ENCODE measurements at regions not wholly inside any gene's neighbourhood (a gene's known extent, or its start where the extent isn't known, plus 50 kb on each side); places are given as distances from the start of the nearest gene placed in this dataset.

DNA sequence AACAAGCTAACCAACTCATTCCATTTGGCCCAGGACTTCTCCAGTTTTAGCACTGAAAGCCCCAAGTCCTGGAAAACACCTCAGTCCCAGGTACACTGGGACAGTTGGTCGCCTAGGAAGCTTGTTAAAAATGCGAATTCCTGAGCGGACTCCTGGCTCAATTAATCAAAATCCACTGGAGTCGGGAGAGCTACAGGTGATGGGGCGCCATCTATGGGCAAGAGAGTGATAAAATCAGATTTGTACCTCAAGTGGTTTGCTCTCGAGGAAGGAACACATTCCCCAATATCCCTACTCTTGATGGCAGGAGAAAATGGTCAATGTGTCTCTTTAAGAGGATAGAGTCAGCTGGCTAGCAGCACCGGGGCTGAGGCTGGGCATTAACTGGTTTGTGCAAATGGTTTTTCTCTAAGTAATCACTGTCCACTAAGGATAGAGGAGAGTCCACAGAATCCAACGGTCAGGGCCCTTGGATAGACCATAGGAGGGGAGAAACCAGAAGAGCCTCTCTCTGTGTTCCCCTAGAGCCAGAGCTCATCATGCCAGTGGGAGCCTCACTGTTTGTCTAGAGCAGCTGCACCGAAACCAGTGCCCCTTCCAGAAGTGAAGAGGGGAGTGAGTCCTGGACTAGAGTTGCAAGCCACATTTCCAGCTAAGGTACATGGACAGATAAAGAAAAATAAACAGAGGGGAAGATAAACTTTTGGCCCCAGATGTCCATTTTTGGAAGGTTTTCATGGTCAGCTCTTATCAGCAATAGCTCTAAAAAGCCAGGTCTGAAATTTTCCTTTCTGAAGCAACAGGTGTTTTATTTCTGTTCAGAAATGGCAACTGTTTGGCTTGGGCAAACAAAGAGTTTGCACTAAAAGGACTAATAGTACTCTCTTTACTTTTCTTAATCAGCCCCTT is 148.5 kb downstream of the TENT5C start:
- Histone ChIP-seq H4K20me1 (ENCODE audit: insufficient read depth) (no peaks in the 10 kb centered on the region), H3K79me2 (ENCODE audit: insufficient read depth, low read length) (no peaks in the 10 kb centered on the region), H3K27me3 (ENCODE audit: insufficient read depth, low read length) (no peaks in the 10 kb centered on the region), H3K4me3 (replicated peaks in 1 of 2; ENCODE audit: low read depth in 1 of 2, low read length in 2 of 2) (peak overlapping the region in 1 of 2 experiments; percentile 22; a peak in 1 of 4 replicates), H3K4me1 (ENCODE audit: control insufficient read depth in 1 of 2, insufficient read depth in 2 of 2, low read length in 2 of 2) (peaks cover 0 to 12% of the 10 kb centered on the region in 2 experiments; a peak in 2 of 4 replicates), H3K36me3 (ENCODE audit: control insufficient read depth in 1 of 2, insufficient read depth in 2 of 2, low read length in 2 of 2) (no peaks in the 10 kb centered on the region), H3K4me2 (ENCODE audit: low read length) (peak overlapping the region; percentile 61), H2AFZ (ENCODE audit: low read depth, low read length, poor library complexity, severe bottlenecking) (peak overlapping the region; percentile 71), H3K9me3 (ENCODE audit: control insufficient read depth in 1 of 2, insufficient read depth in 1 of 2, low read depth in 1 of 2, low read length in 2 of 2) (no peaks in the 10 kb centered on the region), H3K9ac (ENCODE audit: low read length) (no peak overlapping the region), H3K9me2 (ENCODE audit: insufficient read depth) (no peaks in the 10 kb centered on the region), H3K27ac (ENCODE audit: low read depth, low read length) (no peak overlapping the region)
- peak; percentile 62 for ATAC-seq
- POLR2A ChIA-PET = no interaction called here
- intact Hi-C loops (cut with micrococcal nuclease) = loop anchor here (1.0 to 10.0 kb wide), 5 partner anchors 42 to 686 kb away; partner anchors contain the start of gene TRIM45
- BruUV-seq (replicated peaks) = no TSS peak
- CTCF ChIA-PET = interaction anchor here (0.7 to 2.7 kb wide), 27 partner anchors 8 to 687 kb away, joined by 3 to 31 read pairs (median 3); no protein-coding TSS in a partner anchor
- DNase-seq (ENCODE audit: low read depth, low spot score) = peak; percentile 52
- TF ChIP-seq ZFX (IDR thresholded peaks at IDR 0.05) (no peak), RAD21 (IDR thresholded peaks at IDR 0.05; ENCODE audit: low read depth) (peak; percentile 83)
- TF ChIP-seq, protein P1, sequence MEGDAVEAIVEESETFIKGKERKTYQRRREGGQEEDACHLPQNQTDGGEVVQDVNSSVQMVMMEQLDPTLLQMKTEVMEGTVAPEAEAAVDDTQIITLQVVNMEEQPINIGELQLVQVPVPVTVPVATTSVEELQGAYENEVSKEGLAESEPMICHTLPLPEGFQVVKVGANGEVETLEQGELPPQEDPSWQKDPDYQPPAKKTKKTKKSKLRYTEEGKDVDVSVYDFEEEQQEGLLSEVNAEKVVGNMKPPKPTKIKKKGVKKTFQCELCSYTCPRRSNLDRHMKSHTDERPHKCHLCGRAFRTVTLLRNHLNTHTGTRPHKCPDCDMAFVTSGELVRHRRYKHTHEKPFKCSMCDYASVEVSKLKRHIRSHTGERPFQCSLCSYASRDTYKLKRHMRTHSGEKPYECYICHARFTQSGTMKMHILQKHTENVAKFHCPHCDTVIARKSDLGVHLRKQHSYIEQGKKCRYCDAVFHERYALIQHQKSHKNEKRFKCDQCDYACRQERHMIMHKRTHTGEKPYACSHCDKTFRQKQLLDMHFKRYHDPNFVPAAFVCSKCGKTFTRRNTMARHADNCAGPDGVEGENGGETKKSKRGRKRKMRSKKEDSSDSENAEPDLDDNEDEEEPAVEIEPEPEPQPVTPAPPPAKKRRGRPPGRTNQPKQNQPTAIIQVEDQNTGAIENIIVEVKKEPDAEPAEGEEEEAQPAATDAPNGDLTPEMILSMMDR (IDR thresholded peaks at IDR 0.05 in 2 of 3, conservative IDR thresholded peaks at IDR 0.05 in 1 of 3; ENCODE audit: borderline replicate concordance in 1 of 3, insufficient read depth in 1 of 3, low read depth in 2 of 3, low read length in 2 of 3) = peak; percentile 70 to 79 (median 76)
- RAD21 ChIA-PET (ENCODE audit: low non-redundant PET in 1 of 2, low total read pairs in 2 of 2, uncharacterized antibody in 2 of 2, unreplicated experiment in 2 of 2) = interaction anchor here in 1 of 2 experiments (0.8 to 0.9 kb wide), 2 partner anchors 219 to 242 kb away, joined by 3 read pairs; no protein-coding TSS in a partner anchor

DNA sequence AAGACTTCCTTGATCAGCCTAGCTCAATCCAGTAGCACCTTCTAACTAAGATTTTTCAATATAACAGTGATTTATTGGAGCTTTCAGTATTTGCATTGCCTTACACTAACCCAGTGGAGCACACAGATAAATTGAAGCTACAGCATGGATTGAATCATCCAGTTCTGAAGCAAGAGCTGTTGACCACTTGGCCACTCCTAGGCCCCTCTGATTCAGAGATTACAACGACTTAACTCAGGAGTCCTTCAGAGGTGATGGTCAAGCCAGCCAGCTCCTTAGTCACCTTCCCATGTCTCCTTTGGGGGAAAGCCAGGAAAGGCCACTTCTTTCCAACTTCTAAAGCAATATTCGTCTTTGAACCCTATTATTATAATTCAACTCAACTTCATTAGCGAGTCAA is 151.8 kb downstream of the TENT5C start:
- BruUV-seq (replicated peaks) = no TSS peak
- H3K4me2 ChIP-seq (ENCODE audit: low read length) = no peak overlapping the region
- POLR2A ChIA-PET = interaction anchor here (0.6 kb wide), 1 partner anchor 245 kb away, joined by 3 read pairs; no protein-coding TSS in a partner anchor
- H3K9me3 ChIP-seq (ENCODE audit: control insufficient read depth in 1 of 2, insufficient read depth in 1 of 2, low read depth in 1 of 2, low read length in 2 of 2) = no peaks in the 10 kb centered on the region
- no peaks in the 10 kb centered on the region for H4K20me1 ChIP-seq (ENCODE audit: insufficient read depth)
- intact Hi-C loops (cut with micrococcal nuclease) = loop anchor here (10.0 kb wide), 2 partner anchors 443 to 633 kb away; partner anchors contain the start of gene TRIM45
- CTCF ChIA-PET = interaction anchor here (0.7 to 2.7 kb wide), 10 partner anchors 9 to 244 kb away, joined by 3 to 13 read pairs (median 4); no protein-coding TSS in a partner anchor
- H3K27me3 ChIP-seq (ENCODE audit: insufficient read depth, low read length) = no peaks in the 10 kb centered on the region
- H3K27ac ChIP-seq (ENCODE audit: low read depth, low read length) = no peak overlapping the region
- peaks cover 0 to 12% of the 10 kb centered on the region in 2 experiments; a peak in 2 of 4 replicates for H3K4me1 ChIP-seq (ENCODE audit: control insufficient read depth in 1 of 2, insufficient read depth in 2 of 2, low read length in 2 of 2)
- no peaks in the 10 kb centered on the region for H3K9me2 ChIP-seq (ENCODE audit: insufficient read depth)
- H3K79me2 ChIP-seq (ENCODE audit: insufficient read depth, low read length) = no peaks in the 10 kb centered on the region
- no peak overlapping the region for H3K9ac ChIP-seq (ENCODE audit: low read length)
- peak overlapping the region; percentile 94 for H2AFZ ChIP-seq (ENCODE audit: low read depth, low read length, poor library complexity, severe bottlenecking)
- no peak overlapping the region for H3K4me3 ChIP-seq (replicated peaks in 1 of 2; ENCODE audit: low read depth in 1 of 2, low read length in 2 of 2)
- H3K36me3 ChIP-seq (ENCODE audit: control insufficient read depth in 1 of 2, insufficient read depth in 2 of 2, low read length in 2 of 2) = no peaks in the 10 kb centered on the region
- no peak for DNase-seq (ENCODE audit: low read depth, low spot score)
- RAD21 ChIA-PET (ENCODE audit: low non-redundant PET in 1 of 2, low total read pairs in 2 of 2, uncharacterized antibody in 2 of 2, unreplicated experiment in 2 of 2) = interaction anchor here in 1 of 2 experiments (0.6 to 0.9 kb wide), 2 partner anchors 49 to 245 kb away, joined by 3 to 4 read pairs; no protein-coding TSS in a partner anchor
- ATAC-seq = no peak
- TF ChIP-seq ZNF274 (IDR thresholded peaks at IDR 0.05; ENCODE audit: low read depth, low read length) (no peak), EZH2phosphoT487 (IDR thresholded peaks at IDR 0.05; ENCODE audit: borderline replicate concordance) (no peak), FOSL1 (IDR thresholded peaks at IDR 0.05; ENCODE audit: low read depth) (no peak), ZFX (IDR thresholded peaks at IDR 0.05) (no peak), JUND (IDR thresholded peaks at IDR 0.05) (no peak), YY1 (IDR thresholded peaks at IDR 0.05; ENCODE audit: extremely low read depth, insufficient replicate concordance, low read depth, low read length) (no peak)
- TF ChIP-seq, protein P2, sequence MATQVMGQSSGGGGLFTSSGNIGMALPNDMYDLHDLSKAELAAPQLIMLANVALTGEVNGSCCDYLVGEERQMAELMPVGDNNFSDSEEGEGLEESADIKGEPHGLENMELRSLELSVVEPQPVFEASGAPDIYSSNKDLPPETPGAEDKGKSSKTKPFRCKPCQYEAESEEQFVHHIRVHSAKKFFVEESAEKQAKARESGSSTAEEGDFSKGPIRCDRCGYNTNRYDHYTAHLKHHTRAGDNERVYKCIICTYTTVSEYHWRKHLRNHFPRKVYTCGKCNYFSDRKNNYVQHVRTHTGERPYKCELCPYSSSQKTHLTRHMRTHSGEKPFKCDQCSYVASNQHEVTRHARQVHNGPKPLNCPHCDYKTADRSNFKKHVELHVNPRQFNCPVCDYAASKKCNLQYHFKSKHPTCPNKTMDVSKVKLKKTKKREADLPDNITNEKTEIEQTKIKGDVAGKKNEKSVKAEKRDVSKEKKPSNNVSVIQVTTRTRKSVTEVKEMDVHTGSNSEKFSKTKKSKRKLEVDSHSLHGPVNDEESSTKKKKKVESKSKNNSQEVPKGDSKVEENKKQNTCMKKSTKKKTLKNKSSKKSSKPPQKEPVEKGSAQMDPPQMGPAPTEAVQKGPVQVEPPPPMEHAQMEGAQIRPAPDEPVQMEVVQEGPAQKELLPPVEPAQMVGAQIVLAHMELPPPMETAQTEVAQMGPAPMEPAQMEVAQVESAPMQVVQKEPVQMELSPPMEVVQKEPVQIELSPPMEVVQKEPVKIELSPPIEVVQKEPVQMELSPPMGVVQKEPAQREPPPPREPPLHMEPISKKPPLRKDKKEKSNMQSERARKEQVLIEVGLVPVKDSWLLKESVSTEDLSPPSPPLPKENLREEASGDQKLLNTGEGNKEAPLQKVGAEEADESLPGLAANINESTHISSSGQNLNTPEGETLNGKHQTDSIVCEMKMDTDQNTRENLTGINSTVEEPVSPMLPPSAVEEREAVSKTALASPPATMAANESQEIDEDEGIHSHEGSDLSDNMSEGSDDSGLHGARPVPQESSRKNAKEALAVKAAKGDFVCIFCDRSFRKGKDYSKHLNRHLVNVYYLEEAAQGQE (IDR thresholded peaks at IDR 0.05; ENCODE audit: low read depth) = no peak
- TF ChIP-seq, protein P3, sequence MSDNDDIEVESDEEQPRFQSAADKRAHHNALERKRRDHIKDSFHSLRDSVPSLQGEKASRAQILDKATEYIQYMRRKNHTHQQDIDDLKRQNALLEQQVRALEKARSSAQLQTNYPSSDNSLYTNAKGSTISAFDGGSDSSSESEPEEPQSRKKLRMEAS (IDR thresholded peaks at IDR 0.05) = no peak
